GM23338 (cell line): ENCODE measurements at regions not wholly inside any gene's neighbourhood (a gene's known extent, or its start where the extent isn't known, plus 50 kb on each side); places are given as distances from the start of the nearest gene placed in this dataset.

ENCODE experiments used
- ATAC-seq: fragments of 200-7000 bp; cut with Tn5 transposase; 3 replicates; pipeline ENCODE4 v1.9.1; 2020
- DNase-seq: peaks from one replicate; pipeline ENCODE4 v3.0.0-alpha.2; 2015; ENCODE audit warnings: low spot score
- H2AFZ ChIP-seq: fragments of 200-600 bp; sonication (generic); 2 replicates; pipeline ENCODE4 v1.8.0; 2016; ENCODE audit warnings: antibody characterized with exemption, mild to moderate bottlenecking, moderate library complexity
- H3F3A ChIP-seq: fragments of 200-600 bp; sonication (generic); replicated peaks from 2 replicates; pipeline ENCODE4 v1.8.0; 2017; ENCODE audit warnings: antibody characterized with exemption, mixed run types, low read depth
- H3K27ac ChIP-seq: fragments of 200-600 bp; sonication (generic); 2 replicates; pipeline ENCODE4 v1.6.1; 2016; ENCODE audit warnings: low read depth
- H3K27me3 ChIP-seq: fragments of 200-600 bp; sonication (generic); 2 replicates; pipeline ENCODE4 v1.8.0; 2016; ENCODE audit warnings: mild to moderate bottlenecking, mixed run types, moderate library complexity; ENCODE audit not compliant: insufficient read depth
- H3K36me3 ChIP-seq: fragments of 200-600 bp; sonication (generic); 2 replicates; pipeline ENCODE4 v1.8.0; 2016; ENCODE audit warnings: mild to moderate bottlenecking; ENCODE audit not compliant: insufficient read depth
- H3K4me1 ChIP-seq: fragments of 200-600 bp; sonication (generic); 2 replicates; pipeline ENCODE4 v1.8.0; 2016; ENCODE audit warnings: mild to moderate bottlenecking, moderate library complexity; ENCODE audit not compliant: insufficient read depth
- H3K4me2 ChIP-seq: fragments of 200-600 bp; sonication (generic); 2 replicates; pipeline ENCODE4 v1.7.1; 2017; ENCODE audit warnings: mixed run types
- H3K4me3 ChIP-seq: fragments of 200-600 bp; sonication (generic); 2 replicates; pipeline ENCODE4 v1.6.1; 2016; ENCODE audit warnings: mixed run types
- H3K79me2 ChIP-seq: fragments of 200-600 bp; sonication (generic); replicated peaks from 2 replicates; pipeline ENCODE4 v1.8.0; 2017; ENCODE audit warnings: mild to moderate bottlenecking; ENCODE audit not compliant: insufficient read depth
- H3K9me2 ChIP-seq: fragments of 200-600 bp; sonication (generic); 2 replicates; pipeline ENCODE4 v1.8.0; 2017; ENCODE audit not compliant: insufficient read depth
- H4K20me1 ChIP-seq: fragments of 200-600 bp; sonication (generic); replicated peaks from 2 replicates; pipeline ENCODE4 v1.8.0; 2017; ENCODE audit warnings: mild to moderate bottlenecking; ENCODE audit not compliant: insufficient read depth
- H3K27ac Mint-ChIP-seq: 2 replicates; pipeline ENCODE4 v1.8.0; 2020; ENCODE audit warnings: inconsistent platforms, mild to moderate bottlenecking, moderate library complexity, mixed read lengths
- H3K27me3 Mint-ChIP-seq: 3 replicates; pipeline ENCODE4 v1.8.0; 2022; ENCODE audit warnings: low read depth, mild to moderate bottlenecking, moderate library complexity, mixed read lengths, inconsistent platforms; ENCODE audit not compliant: insufficient read depth, poor library complexity
- H3K36me3 Mint-ChIP-seq: 3 replicates; pipeline ENCODE4 v1.8.0; 2021; ENCODE audit warnings: low read depth, mild to moderate bottlenecking, inconsistent platforms, moderate library complexity, mixed read lengths
- H3K4me1 Mint-ChIP-seq: 3 replicates; pipeline ENCODE4 v1.8.0; 2020; ENCODE audit warnings: mild to moderate bottlenecking, inconsistent platforms, mixed read lengths
- H3K4me3 Mint-ChIP-seq: 3 replicates; pipeline ENCODE4 v1.8.0; 2021; ENCODE audit warnings: moderate library complexity, mild to moderate bottlenecking, inconsistent platforms, mixed read lengths
- H3K9me3 Mint-ChIP-seq: 3 replicates; pipeline ENCODE4 v1.8.0; 2020; ENCODE audit warnings: moderate library complexity, mild to moderate bottlenecking, inconsistent platforms, mixed read lengths
- CREB1 ChIP-seq: fragments of 250-450 bp; sonication (Bioruptor Pico); IDR thresholded peaks from 2 replicates; pipeline ENCODE4 v1.5.0; 2020; ENCODE audit warnings: low read depth, mild to moderate bottlenecking, moderate library complexity
- EZH2 ChIP-seq: fragments of 200-600 bp; sonication (generic); IDR thresholded peaks from one replicate; pipeline ENCODE4 v1.8.0; 2017; ENCODE audit warnings: antibody characterized with exemption, mild to moderate bottlenecking, low read depth; ENCODE audit not compliant: unreplicated experiment
- EZH2phosphoT487 ChIP-seq: fragments of 200-600 bp; sonication (generic); IDR thresholded peaks from one replicate; pipeline ENCODE4 v1.8.1; 2018; ENCODE audit warnings: antibody characterized with exemption; ENCODE audit not compliant: unreplicated experiment
- JUNB ChIP-seq: IDR thresholded peaks from one replicate; pipeline ENCODE4 v1.6.1; 2016; ENCODE audit warnings: antibody characterized with exemption; ENCODE audit not compliant: unreplicated experiment
- NANOG ChIP-seq: IDR thresholded peaks from 2 replicates; pipeline ENCODE4 v1.6.1; 2016; ENCODE audit warnings: antibody characterized with exemption, borderline replicate concordance
- POLR2AphosphoS5 ChIP-seq: IDR thresholded peaks from 2 replicates; pipeline ENCODE4 v1.6.1; 2016; ENCODE audit warnings: antibody characterized with exemption, low read depth
- STAT1 ChIP-seq: IDR thresholded peaks from one replicate; pipeline ENCODE4 v1.6.1; 2016; ENCODE audit warnings: antibody characterized with exemption; ENCODE audit not compliant: unreplicated experiment
- ZNF331 ChIP-seq: fragments of 250-450 bp; sonication (Bioruptor Pico); IDR thresholded peaks from 2 replicates; pipeline ENCODE4 v1.5.0; 2020; ENCODE audit warnings: low read depth, mild to moderate bottlenecking, moderate library complexity
- TF ChIP-seq, protein P1 (sequence below): IDR thresholded peaks from one replicate; pipeline ENCODE4 v1.6.1; 2018; ENCODE audit warnings: antibody characterized with exemption; ENCODE audit not compliant: unreplicated experiment
- TF ChIP-seq, protein P2 (sequence below), 2 experiments: fragments of 200-600 bp in 1 of 2; sonication (generic) in 1 of 2; conservative IDR thresholded peaks; 2 replicates each; pipeline versions ENCODE4 v1.5.1 to v1.6.1; 2016 to 2017; ENCODE audit warnings: antibody characterized with exemption in 2 of 2, low read depth in 2 of 2, mild to moderate bottlenecking in 2 of 2, moderate library complexity in 1 of 2
- TF ChIP-seq, protein P3 (sequence below): fragments of 250-450 bp; sonication (Bioruptor Pico); IDR thresholded peaks from 2 replicates; pipeline ENCODE4 v1.5.0; 2020; ENCODE audit warnings: mild to moderate bottlenecking, moderate library complexity

DNA sequence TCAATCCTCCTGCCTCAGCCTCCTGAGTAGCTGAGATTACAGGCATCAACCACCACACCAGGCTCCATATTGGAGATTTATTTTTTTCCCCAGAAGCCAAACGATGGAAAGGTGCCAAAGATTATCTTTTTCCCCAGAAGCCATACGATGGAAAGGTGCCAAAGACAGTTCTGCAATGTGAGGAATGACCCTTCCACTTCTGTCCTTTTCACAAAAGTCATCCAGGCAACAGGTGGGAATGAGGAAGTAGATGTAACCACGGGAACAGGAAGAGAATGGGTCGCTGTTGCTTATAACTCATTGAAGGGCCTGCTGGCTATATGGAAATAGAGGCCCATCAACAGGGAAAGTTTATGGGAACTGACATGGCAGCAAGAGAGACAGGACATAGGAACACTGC lies 233.7 kb upstream of the MSX2 start (continued):
- TF ChIP-seq, protein P1, sequence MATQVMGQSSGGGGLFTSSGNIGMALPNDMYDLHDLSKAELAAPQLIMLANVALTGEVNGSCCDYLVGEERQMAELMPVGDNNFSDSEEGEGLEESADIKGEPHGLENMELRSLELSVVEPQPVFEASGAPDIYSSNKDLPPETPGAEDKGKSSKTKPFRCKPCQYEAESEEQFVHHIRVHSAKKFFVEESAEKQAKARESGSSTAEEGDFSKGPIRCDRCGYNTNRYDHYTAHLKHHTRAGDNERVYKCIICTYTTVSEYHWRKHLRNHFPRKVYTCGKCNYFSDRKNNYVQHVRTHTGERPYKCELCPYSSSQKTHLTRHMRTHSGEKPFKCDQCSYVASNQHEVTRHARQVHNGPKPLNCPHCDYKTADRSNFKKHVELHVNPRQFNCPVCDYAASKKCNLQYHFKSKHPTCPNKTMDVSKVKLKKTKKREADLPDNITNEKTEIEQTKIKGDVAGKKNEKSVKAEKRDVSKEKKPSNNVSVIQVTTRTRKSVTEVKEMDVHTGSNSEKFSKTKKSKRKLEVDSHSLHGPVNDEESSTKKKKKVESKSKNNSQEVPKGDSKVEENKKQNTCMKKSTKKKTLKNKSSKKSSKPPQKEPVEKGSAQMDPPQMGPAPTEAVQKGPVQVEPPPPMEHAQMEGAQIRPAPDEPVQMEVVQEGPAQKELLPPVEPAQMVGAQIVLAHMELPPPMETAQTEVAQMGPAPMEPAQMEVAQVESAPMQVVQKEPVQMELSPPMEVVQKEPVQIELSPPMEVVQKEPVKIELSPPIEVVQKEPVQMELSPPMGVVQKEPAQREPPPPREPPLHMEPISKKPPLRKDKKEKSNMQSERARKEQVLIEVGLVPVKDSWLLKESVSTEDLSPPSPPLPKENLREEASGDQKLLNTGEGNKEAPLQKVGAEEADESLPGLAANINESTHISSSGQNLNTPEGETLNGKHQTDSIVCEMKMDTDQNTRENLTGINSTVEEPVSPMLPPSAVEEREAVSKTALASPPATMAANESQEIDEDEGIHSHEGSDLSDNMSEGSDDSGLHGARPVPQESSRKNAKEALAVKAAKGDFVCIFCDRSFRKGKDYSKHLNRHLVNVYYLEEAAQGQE = no peak
- no peak for TF ChIP-seq EZH2phosphoT487
- TF ChIP-seq JUNB = no peak
- no peak for TF ChIP-seq ZNF331 (CRISPR knock-in tag)
- TF ChIP-seq NANOG = no peak
- TF ChIP-seq, protein P2, sequence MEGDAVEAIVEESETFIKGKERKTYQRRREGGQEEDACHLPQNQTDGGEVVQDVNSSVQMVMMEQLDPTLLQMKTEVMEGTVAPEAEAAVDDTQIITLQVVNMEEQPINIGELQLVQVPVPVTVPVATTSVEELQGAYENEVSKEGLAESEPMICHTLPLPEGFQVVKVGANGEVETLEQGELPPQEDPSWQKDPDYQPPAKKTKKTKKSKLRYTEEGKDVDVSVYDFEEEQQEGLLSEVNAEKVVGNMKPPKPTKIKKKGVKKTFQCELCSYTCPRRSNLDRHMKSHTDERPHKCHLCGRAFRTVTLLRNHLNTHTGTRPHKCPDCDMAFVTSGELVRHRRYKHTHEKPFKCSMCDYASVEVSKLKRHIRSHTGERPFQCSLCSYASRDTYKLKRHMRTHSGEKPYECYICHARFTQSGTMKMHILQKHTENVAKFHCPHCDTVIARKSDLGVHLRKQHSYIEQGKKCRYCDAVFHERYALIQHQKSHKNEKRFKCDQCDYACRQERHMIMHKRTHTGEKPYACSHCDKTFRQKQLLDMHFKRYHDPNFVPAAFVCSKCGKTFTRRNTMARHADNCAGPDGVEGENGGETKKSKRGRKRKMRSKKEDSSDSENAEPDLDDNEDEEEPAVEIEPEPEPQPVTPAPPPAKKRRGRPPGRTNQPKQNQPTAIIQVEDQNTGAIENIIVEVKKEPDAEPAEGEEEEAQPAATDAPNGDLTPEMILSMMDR (conservative IDR thresholded peaks at IDR 0.05; ENCODE audit: low read depth in 2 of 2) = no peak
- TF ChIP-seq CREB1 (CRISPR knock-in tag) = no peak

DNA sequence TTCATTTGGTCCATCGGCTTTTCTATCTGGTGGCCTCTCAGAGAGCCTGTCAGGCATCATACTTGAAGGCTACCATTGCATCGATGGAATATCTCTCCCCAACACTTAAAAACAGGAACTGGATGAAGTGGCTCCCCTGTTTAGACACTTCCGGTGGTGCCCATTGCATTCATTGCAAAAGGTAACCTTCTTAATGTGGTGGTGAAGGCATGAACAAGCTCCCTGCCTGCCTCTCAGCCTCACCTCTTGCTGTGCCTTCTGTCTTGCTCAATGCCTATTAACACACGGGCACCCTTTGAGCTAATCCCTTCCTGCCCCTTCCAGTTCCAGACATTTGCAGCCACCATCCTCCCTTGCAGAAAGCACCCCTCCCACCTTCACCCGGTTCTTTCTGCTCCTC lies 233.1 kb upstream of the MSX2 start:
- H3K79me2 ChIP-seq = no peaks in the 10 kb centered on the region
- H3K27me3 ChIP-seq = no peaks in the 10 kb centered on the region
- no peaks in the 10 kb centered on the region; the same call in 1 of the 3 replicates for H3K9me3 Mint-ChIP-seq
- H3K4me2 ChIP-seq = no peak overlapping the region
- H3K27me3 Mint-ChIP-seq = peaks cover 3% of the 10 kb centered on the region
- no peak overlapping the region for H3K4me3 Mint-ChIP-seq
- no peaks in the 10 kb centered on the region for H3K4me1 ChIP-seq
- H3K9me2 ChIP-seq = no peaks in the 10 kb centered on the region
- H3K36me3 ChIP-seq = no peaks in the 10 kb centered on the region
- no peak overlapping the region for H3K27ac ChIP-seq
- H3F3A ChIP-seq = no peaks in the 10 kb centered on the region
- no peak overlapping the region for H3K27ac Mint-ChIP-seq
- TF ChIP-seq JUNB (no peak), POLR2AphosphoS5 (no peak), NANOG (no peak), CREB1 (CRISPR knock-in tag) (no peak), EZH2 (no peak), STAT1 (no peak)
- TF ChIP-seq, protein P2 (conservative IDR thresholded peaks at IDR 0.05; ENCODE audit: low read depth in 2 of 2) = no peak
- TF ChIP-seq, protein P3, sequence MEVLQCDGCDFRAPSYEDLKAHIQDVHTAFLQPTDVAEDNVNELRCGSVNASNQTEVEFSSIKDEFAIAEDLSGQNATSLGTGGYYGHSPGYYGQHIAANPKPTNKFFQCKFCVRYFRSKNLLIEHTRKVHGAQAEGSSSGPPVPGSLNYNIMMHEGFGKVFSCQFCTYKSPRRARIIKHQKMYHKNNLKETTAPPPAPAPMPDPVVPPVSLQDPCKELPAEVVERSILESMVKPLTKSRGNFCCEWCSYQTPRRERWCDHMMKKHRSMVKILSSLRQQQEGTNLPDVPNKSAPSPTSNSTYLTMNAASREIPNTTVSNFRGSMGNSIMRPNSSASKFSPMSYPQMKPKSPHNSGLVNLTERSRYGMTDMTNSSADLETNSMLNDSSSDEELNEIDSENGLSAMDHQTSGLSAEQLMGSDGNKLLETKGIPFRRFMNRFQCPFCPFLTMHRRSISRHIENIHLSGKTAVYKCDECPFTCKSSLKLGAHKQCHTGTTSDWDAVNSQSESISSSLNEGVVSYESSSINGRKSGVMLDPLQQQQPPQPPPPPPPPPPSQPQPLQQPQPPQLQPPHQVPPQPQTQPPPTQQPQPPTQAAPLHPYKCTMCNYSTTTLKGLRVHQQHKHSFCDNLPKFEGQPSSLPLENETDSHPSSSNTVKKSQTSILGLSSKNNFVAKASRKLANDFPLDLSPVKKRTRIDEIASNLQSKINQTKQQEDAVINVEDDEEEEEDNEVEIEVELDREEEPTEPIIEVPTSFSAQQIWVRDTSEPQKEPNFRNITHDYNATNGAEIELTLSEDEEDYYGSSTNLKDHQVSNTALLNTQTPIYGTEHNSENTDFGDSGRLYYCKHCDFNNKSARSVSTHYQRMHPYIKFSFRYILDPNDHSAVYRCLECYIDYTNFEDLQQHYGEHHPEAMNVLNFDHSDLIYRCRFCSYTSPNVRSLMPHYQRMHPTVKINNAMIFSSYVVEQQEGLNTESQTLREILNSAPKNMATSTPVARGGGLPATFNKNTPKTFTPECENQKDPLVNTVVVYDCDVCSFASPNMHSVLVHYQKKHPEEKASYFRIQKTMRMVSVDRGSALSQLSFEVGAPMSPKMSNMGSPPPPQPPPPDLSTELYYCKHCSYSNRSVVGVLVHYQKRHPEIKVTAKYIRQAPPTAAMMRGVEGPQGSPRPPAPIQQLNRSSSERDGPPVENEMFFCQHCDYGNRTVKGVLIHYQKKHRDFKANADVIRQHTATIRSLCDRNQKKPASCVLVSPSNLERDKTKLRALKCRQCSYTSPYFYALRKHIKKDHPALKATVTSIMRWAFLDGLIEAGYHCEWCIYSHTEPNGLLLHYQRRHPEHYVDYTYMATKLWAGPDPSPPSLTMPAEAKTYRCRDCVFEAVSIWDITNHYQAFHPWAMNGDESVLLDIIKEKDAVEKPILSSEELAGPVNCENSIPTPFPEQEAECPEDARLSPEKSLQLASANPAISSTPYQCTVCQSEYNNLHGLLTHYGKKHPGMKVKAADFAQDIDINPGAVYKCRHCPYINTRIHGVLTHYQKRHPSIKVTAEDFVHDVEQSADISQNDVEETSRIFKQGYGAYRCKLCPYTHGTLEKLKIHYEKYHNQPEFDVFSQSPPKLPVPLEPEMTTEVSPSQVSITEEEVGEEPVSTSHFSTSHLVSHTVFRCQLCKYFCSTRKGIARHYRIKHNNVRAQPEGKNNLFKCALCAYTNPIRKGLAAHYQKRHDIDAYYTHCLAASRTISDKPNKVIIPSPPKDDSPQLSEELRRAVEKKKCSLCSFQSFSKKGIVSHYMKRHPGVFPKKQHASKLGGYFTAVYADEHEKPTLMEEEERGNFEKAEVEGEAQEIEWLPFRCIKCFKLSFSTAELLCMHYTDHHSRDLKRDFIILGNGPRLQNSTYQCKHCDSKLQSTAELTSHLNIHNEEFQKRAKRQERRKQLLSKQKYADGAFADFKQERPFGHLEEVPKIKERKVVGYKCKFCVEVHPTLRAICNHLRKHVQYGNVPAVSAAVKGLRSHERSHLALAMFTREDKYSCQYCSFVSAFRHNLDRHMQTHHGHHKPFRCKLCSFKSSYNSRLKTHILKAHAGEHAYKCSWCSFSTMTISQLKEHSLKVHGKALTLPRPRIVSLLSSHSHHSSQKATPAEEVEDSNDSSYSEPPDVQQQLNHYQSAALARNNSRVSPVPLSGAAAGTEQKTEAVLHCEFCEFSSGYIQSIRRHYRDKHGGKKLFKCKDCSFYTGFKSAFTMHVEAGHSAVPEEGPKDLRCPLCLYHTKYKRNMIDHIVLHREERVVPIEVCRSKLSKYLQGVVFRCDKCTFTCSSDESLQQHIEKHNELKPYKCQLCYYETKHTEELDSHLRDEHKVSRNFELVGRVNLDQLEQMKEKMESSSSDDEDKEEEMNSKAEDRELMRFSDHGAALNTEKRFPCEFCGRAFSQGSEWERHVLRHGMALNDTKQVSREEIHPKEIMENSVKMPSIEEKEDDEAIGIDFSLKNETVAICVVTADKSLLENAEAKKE (CRISPR knock-in tag) = no peak
- no peaks in the 10 kb centered on the region for H4K20me1 ChIP-seq
- H3K36me3 Mint-ChIP-seq = no peaks in the 10 kb centered on the region
- no peak overlapping the region for H3K4me3 ChIP-seq
- no peaks in the 10 kb centered on the region for H3K4me1 Mint-ChIP-seq
- no peak for ATAC-seq
- H2AFZ ChIP-seq = no peak overlapping the region
- DNase-seq = no peak
